IMR-90 (cell line): ENCODE measurements at regions not wholly inside any gene's neighbourhood (a gene's known extent, or its start where the extent isn't known, plus 50 kb on each side); places are given as distances from the start of the nearest gene placed in this dataset.

Source experiments
- ATAC-seq: fragments of 200-7000 bp; cut with Tn5 transposase; 2 replicates; pipeline ENCODE4 v1.9.1; 2020; ENCODE audit warnings: low read depth, mild to moderate bottlenecking, moderate library complexity
- BruUV-seq: library from RNA; stranded (reverse); fragments of 400-500 nt; replicated peaks from 2 replicates; lab custom pipeline; 2021; lab: Mats Ljungman, UMichigan
- CTCF ChIA-PET: fragments of 300-600 bp; formaldehyde crosslinking; extraction: SDS; loops from one replicate; lab custom pipeline; 2021; ENCODE audit warnings: antibody characterized with exemption; lab: Yijun Ruan, JAX
- POLR2A ChIA-PET: fragments of 300-600 bp; sonication (Branson Sonifier 250); formaldehyde crosslinking; loops from one replicate; lab custom pipeline; 2022; ENCODE audit warnings: antibody characterized with exemption; ENCODE audit not compliant: unreplicated experiment; lab: Charles Lee
- DNase-seq: peaks from one replicate; pipeline ENCODE4 v3.0.0; 2013
- H2AFZ ChIP-seq: replicated peaks from 2 replicates; pipeline ENCODE3; 2013; ENCODE audit warnings: low read length, mild to moderate bottlenecking; ENCODE audit not compliant: poor library complexity
- H2AK5ac ChIP-seq: 2 replicates; pipeline ENCODE4 v1.6.1; 2013; ENCODE audit warnings: low read depth, low read length, inconsistent platforms
- H2AK9ac ChIP-seq: replicated peaks from 2 replicates; pipeline ENCODE3; 2013; ENCODE audit warnings: mild to moderate bottlenecking, low read depth, low read length, moderate library complexity; ENCODE audit not compliant: poor library complexity
- H2BK120ac ChIP-seq: 2 replicates; pipeline ENCODE4 v1.6.1; 2013; ENCODE audit warnings: low read depth, low read length, inconsistent platforms
- H2BK15ac ChIP-seq: 3 replicates; pipeline ENCODE4 v1.6.1; 2013; ENCODE audit warnings: low read depth, low read length, inconsistent platforms
- H2BK20ac ChIP-seq: 2 replicates; pipeline ENCODE4 v1.6.1; 2013; ENCODE audit warnings: low read depth, mild to moderate bottlenecking, inconsistent platforms, low read length, moderate library complexity
- H2BK5ac ChIP-seq: 2 replicates; pipeline ENCODE4 v1.6.1; 2013; ENCODE audit warnings: mild to moderate bottlenecking, low read depth, low read length, inconsistent platforms; ENCODE audit not compliant: poor library complexity, severe bottlenecking
- H3K14ac ChIP-seq: replicated peaks from 2 replicates; pipeline ENCODE4 v1.6.1; 2013; ENCODE audit warnings: low read depth, low read length, inconsistent platforms
- H3K18ac ChIP-seq: 2 replicates; pipeline ENCODE4 v1.6.1; 2013; ENCODE audit warnings: low read depth, low read length, control low read depth
- H3K23ac ChIP-seq: 2 replicates; pipeline ENCODE4 v1.6.1; 2013; ENCODE audit warnings: low read depth, low read length, inconsistent platforms
- H3K27ac ChIP-seq: 2 replicates; pipeline ENCODE4 v1.5.1; 2013; ENCODE audit warnings: mild to moderate bottlenecking, control low read depth, low read length; ENCODE audit not compliant: insufficient read depth
- H3K27me3 ChIP-seq: 2 replicates; pipeline ENCODE4 v1.6.1; 2013; ENCODE audit warnings: low read length; ENCODE audit not compliant: control insufficient read depth, insufficient read depth
- H3K36me3 ChIP-seq: 2 replicates; pipeline ENCODE4 v1.6.1; 2013; ENCODE audit warnings: low read length, mixed read lengths; ENCODE audit not compliant: control insufficient read depth, insufficient read depth
- H3K4ac ChIP-seq: 2 replicates; pipeline ENCODE4 v1.6.1; 2013; ENCODE audit warnings: low read depth, low read length, inconsistent platforms
- H3K4me1 ChIP-seq: 2 replicates; pipeline ENCODE4 v1.6.1; 2013; ENCODE audit warnings: low read length, mixed read lengths; ENCODE audit not compliant: control insufficient read depth, insufficient read depth
- H3K4me2 ChIP-seq: 2 replicates; pipeline ENCODE4 v1.6.1; 2013; ENCODE audit warnings: low read depth, mild to moderate bottlenecking, control low read depth, low read length, moderate library complexity
- H3K4me3 ChIP-seq: 2 replicates; pipeline ENCODE4 v1.5.1; 2013; ENCODE audit warnings: low read depth, mild to moderate bottlenecking, control low read depth, low read length, moderate library complexity; ENCODE audit not compliant: insufficient read depth
- H3K56ac ChIP-seq: 2 replicates; pipeline ENCODE4 v1.6.1; 2013; ENCODE audit warnings: low read length, inconsistent platforms; ENCODE audit not compliant: insufficient read depth; ENCODE audit errors: extremely low read depth
- H3K79me1 ChIP-seq, 2 experiments: 2 replicates each; pipeline ENCODE4 v1.6.1; 2013; ENCODE audit warnings: low read length in 2 of 2, inconsistent platforms in 1 of 2, low read depth in 1 of 2
- H3K9ac ChIP-seq: 2 replicates; pipeline ENCODE4 v1.6.1; 2013; ENCODE audit warnings: low read depth, low read length, control low read depth
- H3K9me1 ChIP-seq: 2 replicates; pipeline ENCODE4 v1.6.1; 2013; ENCODE audit warnings: low read length, inconsistent platforms; ENCODE audit not compliant: insufficient read depth
- H3K9me3 ChIP-seq: 2 replicates; pipeline ENCODE4 v1.6.1; 2013; ENCODE audit warnings: low read length; ENCODE audit not compliant: control insufficient read depth, insufficient read depth
- H4K20me1 ChIP-seq: 2 replicates; pipeline ENCODE4 v1.6.1; 2013; ENCODE audit warnings: low read length, inconsistent platforms; ENCODE audit not compliant: insufficient read depth
- H4K5ac ChIP-seq: 2 replicates; pipeline ENCODE4 v1.6.1; 2013; ENCODE audit warnings: mild to moderate bottlenecking, low read depth, low read length, control low read depth
- H4K8ac ChIP-seq, 2 experiments: 2 replicates each; pipeline ENCODE4 v1.6.1; 2013; ENCODE audit warnings: low read depth in 2 of 2, low read length in 2 of 2, control low read depth in 1 of 2, inconsistent platforms in 1 of 2
- H4K91ac ChIP-seq: 2 replicates; pipeline ENCODE4 v1.6.1; 2013; ENCODE audit warnings: low read depth, low read length, inconsistent platforms; ENCODE audit not compliant: insufficient read depth
- CEBPB ChIP-seq: IDR thresholded peaks from 2 replicates; pipeline ENCODE4 v1.6.1; 2012; ENCODE audit warnings: low read depth, low read length, improper control_type of control experiment
- CHD1 ChIP-seq: IDR thresholded peaks from 2 replicates; pipeline ENCODE4 v1.6.1; 2012; ENCODE audit warnings: low read depth, low read length, improper control_type of control experiment
- FOS ChIP-seq: fragments of 150-350 bp; IDR thresholded peaks from 2 replicates; pipeline ENCODE4 v1.6.1; 2016; ENCODE audit warnings: low read depth, low read length
- MAFK ChIP-seq: IDR thresholded peaks from 2 replicates; pipeline ENCODE4 v1.6.1; 2012; ENCODE audit warnings: low read depth, low read length, improper control_type of control experiment
- MAZ ChIP-seq: IDR thresholded peaks from 2 replicates; pipeline ENCODE4 v1.6.1; 2012; ENCODE audit warnings: low read depth, mild to moderate bottlenecking, low read length, improper control_type of control experiment, moderate library complexity, borderline replicate concordance
- POLR2A ChIP-seq: IDR thresholded peaks from 2 replicates; pipeline ENCODE4 v1.6.1; 2012; ENCODE audit warnings: mild to moderate bottlenecking, low read depth, low read length
- RAD21 ChIP-seq: IDR thresholded peaks from 2 replicates; pipeline ENCODE4 v1.6.1; 2012; ENCODE audit warnings: low read length, improper control_type of control experiment
- dilution Hi-C: fragments of 300-500 bp; cut with HindIII; formaldehyde crosslinking; loops from one replicate; pipeline ENCODE4 v1.14.3; 2018; ENCODE audit warnings: low sequenced_read_pairs; ENCODE audit not compliant: unreplicated experiment
- in situ Hi-C: fragments of 300-500 bp; cut with MboI; formaldehyde crosslinking; loops from 3 replicates; pipeline ENCODE4 v1.14.3; 2019; ENCODE audit warnings: low sequenced_read_pairs, inconsistent platforms, mixed read lengths
- intact Hi-C: fragments of 100-400 bp; cut with micrococcal nuclease; formaldehyde crosslinking; loops from 2 replicates; pipeline ENCODE4 v1.10.0; 2022

DNA sequence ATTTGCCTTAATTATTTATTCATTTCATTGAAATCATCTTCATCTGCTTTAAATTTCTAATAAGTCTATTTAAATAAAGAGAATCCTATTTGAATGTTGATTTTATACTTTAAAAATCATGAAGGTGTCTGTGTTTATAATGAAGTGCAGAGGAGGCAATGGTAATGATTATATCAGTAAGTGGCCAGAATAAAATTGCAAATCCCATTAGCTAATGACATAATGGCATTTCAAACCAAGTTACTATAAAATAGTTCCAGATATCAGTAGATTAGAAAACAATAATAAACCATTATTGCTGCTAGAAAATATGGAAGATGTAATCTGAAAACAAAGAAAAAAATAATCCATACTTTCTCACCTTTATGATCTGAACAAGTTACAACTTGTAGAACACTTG, 647.8 kb upstream of the KLHL1 start:
- ATAC-seq (no peak), DNase-seq (no peak)
- Histone ChIP-seq H3K23ac (no peak overlapping the region), H2BK15ac (no peak overlapping the region), H3K36me3 (no peaks in the 10 kb centered on the region), H3K4me2 (no peak overlapping the region), H2AK9ac (no peak overlapping the region), H3K4ac (no peak overlapping the region), H2AFZ (no peak overlapping the region), H2BK20ac (no peak overlapping the region), H4K5ac (no peak overlapping the region), H3K9me1 (no peaks in the 10 kb centered on the region), H4K91ac (no peak overlapping the region), H2BK5ac (no peak overlapping the region), H3K79me1 (no peaks in the 10 kb centered on the region), H3K56ac (no peak overlapping the region), H2AK5ac (no peak overlapping the region), H3K4me1 (no peaks in the 10 kb centered on the region), H4K8ac (no peak overlapping the region), H3K27ac (no peak overlapping the region), H3K27me3 (no peaks in the 10 kb centered on the region), H4K20me1 (no peaks in the 10 kb centered on the region), H2BK120ac (no peak overlapping the region), H3K18ac (no peak overlapping the region), H3K9ac (no peak overlapping the region), H3K9me3 (no peaks in the 10 kb centered on the region), H3K4me3 (no peak overlapping the region), H3K14ac (no peak overlapping the region)
- no peak for TF ChIP-seq POLR2A
- no peak for TF ChIP-seq MAZ
- TF ChIP-seq CEBPB, result no peak
- TF ChIP-seq MAFK, result no peak
- TF ChIP-seq FOS, result no peak
- TF ChIP-seq CHD1, result no peak
- TF ChIP-seq RAD21, result no peak
- no TSS peak for BruUV-seq
- dilution Hi-C loops (no loop called here), in situ Hi-C loops (no loop called here), intact Hi-C loops (no loop called here)
- ChIA-PET POLR2A (no interaction called here), CTCF (no interaction called here)
